SK-N-SH treated with all-trans-retinoic acid at 6 μM for 48 hours (cell line): ENCODE measurements at regions not wholly inside any gene's neighbourhood (a gene's known extent, or its start where the extent isn't known, plus 50 kb on each side); places are given as distances from the start of the nearest gene placed in this dataset.

ENCODE experiments used
- ARNTL ChIP-seq: fragments of 450-650 bp; formaldehyde crosslinking; IDR thresholded peaks from 2 replicates; pipeline ENCODE4 v1.5.0; 2020; ENCODE audit warnings: low read depth, mild to moderate bottlenecking, moderate library complexity, borderline replicate concordance
- CSDC2 ChIP-seq: fragments of 250-450 bp; sonication (Bioruptor Pico); IDR thresholded peaks from 2 replicates; pipeline ENCODE4 v1.5.0; 2020; ENCODE audit warnings: mild to moderate bottlenecking, moderate library complexity
- ESRRG ChIP-seq: fragments of 250-450 bp; sonication (Bioruptor Pico); IDR thresholded peaks from 2 replicates; pipeline ENCODE4 v1.6.1; 2021; ENCODE audit warnings: mild to moderate bottlenecking
- ISL1 ChIP-seq: fragments of 250-450 bp; sonication (Bioruptor Pico); IDR thresholded peaks from 2 replicates; pipeline ENCODE4 v2.1.2; 2022; ENCODE audit warnings: mild to moderate bottlenecking, moderate library complexity
- RARB ChIP-seq: fragments of 250-450 bp; sonication (Bioruptor Pico); IDR thresholded peaks from 2 replicates; pipeline ENCODE4 v1.8.0; 2021; ENCODE audit warnings: mild to moderate bottlenecking, moderate library complexity
- TCF4 ChIP-seq: fragments of 250-450 bp; sonication (Bioruptor Pico); IDR thresholded peaks from 2 replicates; pipeline ENCODE4 v1.8.0; 2021; ENCODE audit warnings: mild to moderate bottlenecking, moderate library complexity, borderline replicate concordance
- TOX ChIP-seq: fragments of 250-450 bp; sonication (Bioruptor Pico); IDR thresholded peaks from 2 replicates; pipeline ENCODE4 v1.8.0; 2021; ENCODE audit warnings: mild to moderate bottlenecking, moderate library complexity, borderline replicate concordance
- ZC3H10 ChIP-seq: fragments of 250-450 bp; sonication (Bioruptor Pico); IDR thresholded peaks from 2 replicates; pipeline ENCODE4 v1.5.1; 2021; ENCODE audit warnings: mild to moderate bottlenecking, moderate library complexity
- ZFP3 ChIP-seq: fragments of 250-450 bp; sonication (Bioruptor Pico); IDR thresholded peaks from 2 replicates; pipeline ENCODE4 v1.5.0; 2020; ENCODE audit warnings: mild to moderate bottlenecking, moderate library complexity
- ZNF565 ChIP-seq: fragments of 450-650 bp; formaldehyde crosslinking; conservative IDR thresholded peaks from 2 replicates; pipeline ENCODE4 v1.5.0; 2020; ENCODE audit warnings: low read depth, mild to moderate bottlenecking, moderate library complexity
- TF ChIP-seq, protein P1 (sequence below): fragments of 250-450 bp; sonication (Bioruptor Pico); IDR thresholded peaks from 2 replicates; pipeline ENCODE4 v1.8.0; 2020; ENCODE audit warnings: mild to moderate bottlenecking, moderate library complexity, borderline replicate concordance
- TF ChIP-seq, protein P2 (sequence below): fragments of 250-450 bp; sonication (Bioruptor Pico); IDR thresholded peaks from 2 replicates; pipeline ENCODE4 v1.5.0; 2020; ENCODE audit warnings: mild to moderate bottlenecking, moderate library complexity
- TF ChIP-seq, protein P3 (sequence below): fragments of 250-450 bp; sonication (Bioruptor Pico); IDR thresholded peaks from 2 replicates; pipeline ENCODE4 v1.5.1; 2021; ENCODE audit warnings: mild to moderate bottlenecking, moderate library complexity
- TF ChIP-seq, protein P4 (sequence below): fragments of 250-450 bp; sonication (Bioruptor Pico); IDR thresholded peaks from 2 replicates; pipeline ENCODE4 v1.5.1; 2020; ENCODE audit warnings: low read depth, mild to moderate bottlenecking, moderate library complexity

DNA sequence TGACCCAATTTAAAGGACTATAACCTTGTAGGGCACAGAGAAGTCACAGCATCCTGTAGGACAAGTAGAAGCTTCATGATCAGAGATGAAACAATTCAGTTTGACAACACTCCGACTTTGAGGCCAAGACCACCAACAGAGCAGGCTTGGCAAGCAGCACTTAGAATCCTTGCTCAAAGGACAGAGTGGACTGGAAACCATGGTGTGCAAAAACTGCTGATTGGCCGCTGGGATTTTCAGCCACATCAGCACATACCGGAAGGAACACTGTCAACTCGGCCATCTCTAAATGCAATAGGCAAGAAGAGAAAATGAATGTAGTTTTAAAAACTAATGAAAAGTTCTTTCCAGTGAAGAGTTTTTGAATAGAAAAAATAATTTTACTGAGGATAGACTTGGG, 92.0 kb upstream of the PRMT6 start:
- TF ChIP-seq TOX (CRISPR knock-in tag) (no peak), ZNF565 (CRISPR knock-in tag) (no peak), ISL1 (CRISPR knock-in tag) (no peak), ZFP3 (CRISPR knock-in tag) (no peak), TCF4 (CRISPR knock-in tag) (no peak), ARNTL (CRISPR knock-in tag) (no peak), CSDC2 (CRISPR knock-in tag) (no peak), RARB (CRISPR knock-in tag) (no peak), ESRRG (CRISPR knock-in tag) (no peak), ZC3H10 (CRISPR knock-in tag) (no peak)
- TF ChIP-seq, protein P1, sequence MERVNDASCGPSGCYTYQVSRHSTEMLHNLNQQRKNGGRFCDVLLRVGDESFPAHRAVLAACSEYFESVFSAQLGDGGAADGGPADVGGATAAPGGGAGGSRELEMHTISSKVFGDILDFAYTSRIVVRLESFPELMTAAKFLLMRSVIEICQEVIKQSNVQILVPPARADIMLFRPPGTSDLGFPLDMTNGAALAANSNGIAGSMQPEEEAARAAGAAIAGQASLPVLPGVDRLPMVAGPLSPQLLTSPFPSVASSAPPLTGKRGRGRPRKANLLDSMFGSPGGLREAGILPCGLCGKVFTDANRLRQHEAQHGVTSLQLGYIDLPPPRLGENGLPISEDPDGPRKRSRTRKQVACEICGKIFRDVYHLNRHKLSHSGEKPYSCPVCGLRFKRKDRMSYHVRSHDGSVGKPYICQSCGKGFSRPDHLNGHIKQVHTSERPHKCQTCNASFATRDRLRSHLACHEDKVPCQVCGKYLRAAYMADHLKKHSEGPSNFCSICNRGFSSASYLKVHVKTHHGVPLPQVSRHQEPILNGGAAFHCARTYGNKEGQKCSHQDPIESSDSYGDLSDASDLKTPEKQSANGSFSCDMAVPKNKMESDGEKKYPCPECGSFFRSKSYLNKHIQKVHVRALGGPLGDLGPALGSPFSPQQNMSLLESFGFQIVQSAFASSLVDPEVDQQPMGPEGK (CRISPR knock-in tag), result no peak
- TF ChIP-seq, protein P2, sequence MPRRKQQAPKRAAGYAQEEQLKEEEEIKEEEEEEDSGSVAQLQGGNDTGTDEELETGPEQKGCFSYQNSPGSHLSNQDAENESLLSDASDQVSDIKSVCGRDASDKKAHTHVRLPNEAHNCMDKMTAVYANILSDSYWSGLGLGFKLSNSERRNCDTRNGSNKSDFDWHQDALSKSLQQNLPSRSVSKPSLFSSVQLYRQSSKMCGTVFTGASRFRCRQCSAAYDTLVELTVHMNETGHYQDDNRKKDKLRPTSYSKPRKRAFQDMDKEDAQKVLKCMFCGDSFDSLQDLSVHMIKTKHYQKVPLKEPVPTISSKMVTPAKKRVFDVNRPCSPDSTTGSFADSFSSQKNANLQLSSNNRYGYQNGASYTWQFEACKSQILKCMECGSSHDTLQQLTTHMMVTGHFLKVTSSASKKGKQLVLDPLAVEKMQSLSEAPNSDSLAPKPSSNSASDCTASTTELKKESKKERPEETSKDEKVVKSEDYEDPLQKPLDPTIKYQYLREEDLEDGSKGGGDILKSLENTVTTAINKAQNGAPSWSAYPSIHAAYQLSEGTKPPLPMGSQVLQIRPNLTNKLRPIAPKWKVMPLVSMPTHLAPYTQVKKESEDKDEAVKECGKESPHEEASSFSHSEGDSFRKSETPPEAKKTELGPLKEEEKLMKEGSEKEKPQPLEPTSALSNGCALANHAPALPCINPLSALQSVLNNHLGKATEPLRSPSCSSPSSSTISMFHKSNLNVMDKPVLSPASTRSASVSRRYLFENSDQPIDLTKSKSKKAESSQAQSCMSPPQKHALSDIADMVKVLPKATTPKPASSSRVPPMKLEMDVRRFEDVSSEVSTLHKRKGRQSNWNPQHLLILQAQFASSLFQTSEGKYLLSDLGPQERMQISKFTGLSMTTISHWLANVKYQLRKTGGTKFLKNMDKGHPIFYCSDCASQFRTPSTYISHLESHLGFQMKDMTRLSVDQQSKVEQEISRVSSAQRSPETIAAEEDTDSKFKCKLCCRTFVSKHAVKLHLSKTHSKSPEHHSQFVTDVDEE (CRISPR knock-in tag), result no peak
- TF ChIP-seq, protein P3, sequence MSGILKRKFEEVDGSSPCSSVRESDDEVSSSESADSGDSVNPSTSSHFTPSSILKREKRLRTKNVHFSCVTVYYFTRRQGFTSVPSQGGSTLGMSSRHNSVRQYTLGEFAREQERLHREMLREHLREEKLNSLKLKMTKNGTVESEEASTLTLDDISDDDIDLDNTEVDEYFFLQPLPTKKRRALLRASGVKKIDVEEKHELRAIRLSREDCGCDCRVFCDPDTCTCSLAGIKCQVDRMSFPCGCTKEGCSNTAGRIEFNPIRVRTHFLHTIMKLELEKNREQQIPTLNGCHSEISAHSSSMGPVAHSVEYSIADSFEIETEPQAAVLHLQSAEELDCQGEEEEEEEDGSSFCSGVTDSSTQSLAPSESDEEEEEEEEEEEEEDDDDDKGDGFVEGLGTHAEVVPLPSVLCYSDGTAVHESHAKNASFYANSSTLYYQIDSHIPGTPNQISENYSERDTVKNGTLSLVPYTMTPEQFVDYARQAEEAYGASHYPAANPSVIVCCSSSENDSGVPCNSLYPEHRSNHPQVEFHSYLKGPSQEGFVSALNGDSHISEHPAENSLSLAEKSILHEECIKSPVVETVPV (CRISPR knock-in tag), result no peak
- TF ChIP-seq, protein P4, sequence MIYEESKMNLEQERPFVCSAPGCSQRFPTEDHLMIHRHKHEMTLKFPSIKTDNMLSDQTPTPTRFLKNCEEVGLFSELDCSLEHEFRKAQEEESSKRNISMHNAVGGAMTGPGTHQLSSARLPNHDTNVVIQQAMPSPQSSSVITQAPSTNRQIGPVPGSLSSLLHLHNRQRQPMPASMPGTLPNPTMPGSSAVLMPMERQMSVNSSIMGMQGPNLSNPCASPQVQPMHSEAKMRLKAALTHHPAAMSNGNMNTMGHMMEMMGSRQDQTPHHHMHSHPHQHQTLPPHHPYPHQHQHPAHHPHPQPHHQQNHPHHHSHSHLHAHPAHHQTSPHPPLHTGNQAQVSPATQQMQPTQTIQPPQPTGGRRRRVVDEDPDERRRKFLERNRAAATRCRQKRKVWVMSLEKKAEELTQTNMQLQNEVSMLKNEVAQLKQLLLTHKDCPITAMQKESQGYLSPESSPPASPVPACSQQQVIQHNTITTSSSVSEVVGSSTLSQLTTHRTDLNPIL (CRISPR knock-in tag), result no peak
